ENCODE measurements at regions not wholly inside any gene's neighbourhood (a gene's known extent, or its start where the extent isn't known, plus 50 kb on each side); places are given as distances from the start of the nearest gene placed in this dataset.

GRCh38 chr11:87545858-87546257, 508.1 kb downstream of the TMEM135 start:
- no peaks in the 10 kb centered on the region for H3K36me3 Mint-ChIP-seq (ENCODE audit: insufficient read depth, unreplicated experiment)
- no peaks in the 10 kb centered on the region for H3K4me1 Mint-ChIP-seq (ENCODE audit: insufficient read depth, unreplicated experiment)
- H3K27ac Mint-ChIP-seq (ENCODE audit: low read depth, unreplicated experiment): no peak overlapping the region
- no peaks in the 10 kb centered on the region for H3K27me3 Mint-ChIP-seq (ENCODE audit: insufficient read depth, unreplicated experiment)
- peaks cover 32% of the 10 kb centered on the region for H3K9me3 Mint-ChIP-seq (ENCODE audit: unreplicated experiment)
- H3K4me3 Mint-ChIP-seq (ENCODE audit: unreplicated experiment): no peak overlapping the region
- TF ChIP-seq, protein P1, sequence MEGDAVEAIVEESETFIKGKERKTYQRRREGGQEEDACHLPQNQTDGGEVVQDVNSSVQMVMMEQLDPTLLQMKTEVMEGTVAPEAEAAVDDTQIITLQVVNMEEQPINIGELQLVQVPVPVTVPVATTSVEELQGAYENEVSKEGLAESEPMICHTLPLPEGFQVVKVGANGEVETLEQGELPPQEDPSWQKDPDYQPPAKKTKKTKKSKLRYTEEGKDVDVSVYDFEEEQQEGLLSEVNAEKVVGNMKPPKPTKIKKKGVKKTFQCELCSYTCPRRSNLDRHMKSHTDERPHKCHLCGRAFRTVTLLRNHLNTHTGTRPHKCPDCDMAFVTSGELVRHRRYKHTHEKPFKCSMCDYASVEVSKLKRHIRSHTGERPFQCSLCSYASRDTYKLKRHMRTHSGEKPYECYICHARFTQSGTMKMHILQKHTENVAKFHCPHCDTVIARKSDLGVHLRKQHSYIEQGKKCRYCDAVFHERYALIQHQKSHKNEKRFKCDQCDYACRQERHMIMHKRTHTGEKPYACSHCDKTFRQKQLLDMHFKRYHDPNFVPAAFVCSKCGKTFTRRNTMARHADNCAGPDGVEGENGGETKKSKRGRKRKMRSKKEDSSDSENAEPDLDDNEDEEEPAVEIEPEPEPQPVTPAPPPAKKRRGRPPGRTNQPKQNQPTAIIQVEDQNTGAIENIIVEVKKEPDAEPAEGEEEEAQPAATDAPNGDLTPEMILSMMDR (IDR thresholded peaks at IDR 0.05; ENCODE audit: unreplicated experiment): no peak
- no peak for DNase-seq (ENCODE audit: unreplicated experiment)
- intact Hi-C loops (cut with micrococcal nuclease): no loop called here
- CTCF ChIA-PET: interaction anchor here (0.7 to 1.3 kb wide), 3 partner anchors 9 to 61 kb away, joined by 3 read pairs; no protein-coding TSS in a partner anchor
- POLR2A ChIA-PET: no interaction called here
- no TSS peak for BruUV-seq (replicated peaks)

DNA sequence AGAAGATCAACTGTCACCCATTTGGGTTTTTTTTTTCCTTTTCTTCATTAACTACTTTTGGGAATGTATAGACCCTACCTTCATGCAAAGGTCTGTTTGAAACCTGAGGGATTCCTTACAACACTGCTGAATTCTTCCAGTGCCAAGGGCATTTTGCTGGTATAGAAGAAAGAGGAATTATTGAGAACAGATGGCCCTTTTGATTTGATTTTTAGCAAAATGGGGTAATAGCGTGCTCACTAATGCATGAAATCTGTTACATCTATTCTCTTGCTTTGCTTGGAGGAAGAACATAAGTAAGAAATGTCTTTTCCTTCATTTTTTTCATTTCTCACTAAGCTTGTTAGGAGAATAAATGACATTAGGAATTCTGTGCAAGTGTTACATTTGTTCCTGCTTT, 501.9 kb downstream of the TMEM135 start:
- DNase-seq (ENCODE audit: unreplicated experiment): no peak
- TF ChIP-seq, protein P1 (IDR thresholded peaks at IDR 0.05; ENCODE audit: unreplicated experiment): no peak
- H3K4me1 Mint-ChIP-seq (ENCODE audit: insufficient read depth, unreplicated experiment): no peaks in the 10 kb centered on the region
- ChIA-PET CTCF (no interaction called here), POLR2A (no interaction called here)
- H3K27ac Mint-ChIP-seq (ENCODE audit: low read depth, unreplicated experiment): no peak overlapping the region
- intact Hi-C loops (cut with micrococcal nuclease): no loop called here
- H3K9me3 Mint-ChIP-seq (ENCODE audit: unreplicated experiment): peaks cover 7% of the 10 kb centered on the region
- H3K36me3 Mint-ChIP-seq (ENCODE audit: insufficient read depth, unreplicated experiment): no peaks in the 10 kb centered on the region
- no peaks in the 10 kb centered on the region for H3K27me3 Mint-ChIP-seq (ENCODE audit: insufficient read depth, unreplicated experiment)
- BruUV-seq (replicated peaks): no TSS peak
- H3K4me3 Mint-ChIP-seq (ENCODE audit: unreplicated experiment): no peak overlapping the region

DNA sequence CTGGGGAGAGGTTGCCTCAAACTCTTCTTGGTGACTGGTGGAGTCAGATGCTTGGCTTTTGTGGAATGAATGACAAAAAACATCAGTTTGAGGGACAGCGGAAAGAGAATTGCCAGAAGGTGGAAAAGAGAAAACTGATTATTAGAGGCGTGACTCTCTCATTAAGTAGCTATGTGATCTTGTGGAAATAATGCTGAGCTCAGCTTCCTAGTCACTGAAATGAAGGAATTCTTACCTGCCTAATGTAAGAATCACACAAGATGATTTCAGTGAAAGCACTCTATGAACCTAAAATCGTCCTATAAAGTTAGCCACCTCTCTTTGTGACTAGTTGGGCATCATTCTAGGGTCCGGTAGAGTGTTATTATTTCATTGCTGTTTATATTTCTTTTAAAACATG, 498.8 kb downstream of the TMEM135 start:
- Mint-ChIP-seq H3K27me3 (ENCODE audit: insufficient read depth, unreplicated experiment) (no peaks in the 10 kb centered on the region), H3K36me3 (ENCODE audit: insufficient read depth, unreplicated experiment) (no peaks in the 10 kb centered on the region), H3K4me1 (ENCODE audit: insufficient read depth, unreplicated experiment) (no peaks in the 10 kb centered on the region), H3K9me3 (ENCODE audit: unreplicated experiment) (no peaks in the 10 kb centered on the region), H3K4me3 (ENCODE audit: unreplicated experiment) (no peak overlapping the region), H3K27ac (ENCODE audit: low read depth, unreplicated experiment) (no peak overlapping the region)
- ChIA-PET POLR2A (no interaction called here), CTCF (no interaction called here)
- BruUV-seq (replicated peaks): no TSS peak
- intact Hi-C loops (cut with micrococcal nuclease): no loop called here
- no peak for DNase-seq (ENCODE audit: unreplicated experiment)
- TF ChIP-seq, protein P1 (IDR thresholded peaks at IDR 0.05; ENCODE audit: unreplicated experiment): no peak

- intact Hi-C loops (cut with micrococcal nuclease): no loop called here
- Mint-ChIP-seq H3K27me3 (ENCODE audit: insufficient read depth, unreplicated experiment) (no peaks in the 10 kb centered on the region), H3K27ac (ENCODE audit: low read depth, unreplicated experiment) (no peak overlapping the region), H3K4me1 (ENCODE audit: insufficient read depth, unreplicated experiment) (no peaks in the 10 kb centered on the region), H3K4me3 (ENCODE audit: unreplicated experiment) (no peak overlapping the region), H3K36me3 (ENCODE audit: insufficient read depth, unreplicated experiment) (no peaks in the 10 kb centered on the region), H3K9me3 (ENCODE audit: unreplicated experiment) (no peaks in the 10 kb centered on the region)
- ChIA-PET CTCF (no interaction called here), POLR2A (no interaction called here)
- BruUV-seq (replicated peaks): no TSS peak
- no peak for DNase-seq (ENCODE audit: unreplicated experiment)
- TF ChIP-seq, protein P1 (IDR thresholded peaks at IDR 0.05; ENCODE audit: unreplicated experiment): no peak
Observed at GRCh38 chr11:87536016-87536415, 498.3 kb downstream of the TMEM135 start.

Measured in MCF 10A (cell line).